Suprapubic skin (tissue), 3 donors: ENCODE measurements at regions not wholly inside any gene's neighbourhood (a gene's known extent, or its start where the extent isn't known, plus 50 kb on each side); places are given as distances from the start of the nearest gene placed in this dataset.

ENCODE experiments used
- POLR2AphosphoS5 ChIP-seq, 3 donors: sonication (generic); formaldehyde crosslinking; IDR thresholded peaks; one replicate each; pipeline ENCODE4 v1.6.1; 2017; ENCODE audit warnings: antibody characterized with exemption in 3 of 3
- TF ChIP-seq, protein P1 (sequence below), 2 donors: fragments of 200-600 bp in 1 of 2; fragments of 450-650 bp in 1 of 2; sonication (generic) in 1 of 2; IDR thresholded peaks; one replicate each; pipeline ENCODE4 v1.5.1; 2016 to 2019; ENCODE audit warnings: antibody characterized with exemption in 2 of 2, mild to moderate bottlenecking in 1 of 2, moderate library complexity in 1 of 2

GRCh38 chr16:64522548-64522947 is 599.3 kb downstream of the CDH11 start:
- TF ChIP-seq, protein P1, sequence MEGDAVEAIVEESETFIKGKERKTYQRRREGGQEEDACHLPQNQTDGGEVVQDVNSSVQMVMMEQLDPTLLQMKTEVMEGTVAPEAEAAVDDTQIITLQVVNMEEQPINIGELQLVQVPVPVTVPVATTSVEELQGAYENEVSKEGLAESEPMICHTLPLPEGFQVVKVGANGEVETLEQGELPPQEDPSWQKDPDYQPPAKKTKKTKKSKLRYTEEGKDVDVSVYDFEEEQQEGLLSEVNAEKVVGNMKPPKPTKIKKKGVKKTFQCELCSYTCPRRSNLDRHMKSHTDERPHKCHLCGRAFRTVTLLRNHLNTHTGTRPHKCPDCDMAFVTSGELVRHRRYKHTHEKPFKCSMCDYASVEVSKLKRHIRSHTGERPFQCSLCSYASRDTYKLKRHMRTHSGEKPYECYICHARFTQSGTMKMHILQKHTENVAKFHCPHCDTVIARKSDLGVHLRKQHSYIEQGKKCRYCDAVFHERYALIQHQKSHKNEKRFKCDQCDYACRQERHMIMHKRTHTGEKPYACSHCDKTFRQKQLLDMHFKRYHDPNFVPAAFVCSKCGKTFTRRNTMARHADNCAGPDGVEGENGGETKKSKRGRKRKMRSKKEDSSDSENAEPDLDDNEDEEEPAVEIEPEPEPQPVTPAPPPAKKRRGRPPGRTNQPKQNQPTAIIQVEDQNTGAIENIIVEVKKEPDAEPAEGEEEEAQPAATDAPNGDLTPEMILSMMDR (IDR thresholded peaks at IDR 0.05): no peak
- TF ChIP-seq POLR2AphosphoS5 (IDR thresholded peaks at IDR 0.05): no peak
